GM18951 (cell line): ENCODE measurements at regions not wholly inside any gene's neighbourhood (a gene's known extent, or its start where the extent isn't known, plus 50 kb on each side); places are given as distances from the start of the nearest gene placed in this dataset.

Experiments
- POLR2A ChIP-seq: IDR thresholded peaks from 4 replicates; pipeline ENCODE4 v1.6.1; 2011; ENCODE audit warnings: mild to moderate bottlenecking; ENCODE audit not compliant: insufficient read length, insufficient read depth; ENCODE audit errors: extremely low read depth
- in situ Hi-C: fragments of 300-500 bp; cut with MboI; formaldehyde crosslinking; loops from one replicate; pipeline ENCODE4 v1.12.0; 2022; ENCODE audit warnings: low sequenced_read_pairs, mixed read lengths, inconsistent platforms; ENCODE audit not compliant: unreplicated experiment

DNA sequence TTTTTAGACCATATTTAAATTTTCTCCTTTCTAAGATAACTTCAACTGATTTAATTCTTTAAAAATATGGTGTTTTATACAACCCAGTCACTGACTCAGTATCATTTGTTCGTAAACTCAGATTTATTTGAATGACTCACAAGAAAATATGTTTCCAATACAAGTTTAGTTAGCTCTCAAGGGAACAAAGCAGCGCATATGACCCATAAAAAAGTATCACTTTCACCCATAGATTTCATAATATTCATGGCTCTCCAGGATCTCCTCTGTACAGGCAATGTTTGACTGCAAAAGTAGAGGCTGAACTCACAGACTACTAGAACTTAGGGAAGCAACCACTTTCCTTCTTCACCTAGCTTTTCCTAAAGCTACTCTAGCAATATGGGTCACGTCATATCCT, 405.6 kb upstream of the PCDH9 start:
- TF ChIP-seq POLR2A, result no peak

DNA sequence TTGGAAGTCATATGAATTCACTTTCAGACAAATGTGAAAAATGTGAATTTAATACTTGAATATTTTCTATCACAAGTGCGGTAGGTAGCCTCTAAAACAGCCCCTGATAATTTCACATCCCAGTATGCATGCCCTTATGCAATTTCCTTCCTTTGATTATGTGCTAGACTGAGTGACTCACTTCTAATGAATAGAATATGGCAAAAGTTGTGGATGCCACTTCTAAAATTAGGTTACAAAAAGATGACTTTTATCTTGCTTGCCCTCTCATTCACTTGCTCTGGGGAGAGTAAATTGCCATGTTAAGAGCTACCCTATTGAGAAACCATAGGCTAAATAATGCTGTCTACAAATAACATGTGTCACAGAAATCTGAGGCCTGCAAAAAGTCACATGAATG, 402.5 kb upstream of the PCDH9 start:
- TF ChIP-seq POLR2A, result no peak

More for the DNA sequence above, 405.6 kb upstream of the PCDH9 start:
- in situ Hi-C loops, result no loop called here

DNA sequence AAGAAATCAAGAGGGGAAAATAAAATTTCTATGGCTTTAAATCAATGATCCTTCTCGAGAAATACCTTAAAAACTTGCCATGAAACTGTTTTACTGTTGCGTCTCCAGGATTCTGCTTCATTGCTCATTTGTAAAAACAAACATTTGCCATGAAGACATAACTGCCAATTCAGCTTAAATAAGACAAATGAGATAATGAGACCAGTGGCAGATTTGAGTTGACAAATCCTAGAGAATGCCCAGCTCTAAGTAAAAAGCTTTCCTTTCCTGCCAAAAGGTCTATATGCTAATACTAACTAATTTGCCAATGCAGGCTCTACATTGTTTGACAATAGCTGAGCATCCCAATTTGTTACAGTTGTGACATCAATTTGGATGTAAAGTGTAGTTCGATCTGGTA, 400.5 kb upstream of the PCDH9 start:
- TF ChIP-seq POLR2A, result no peak
- in situ Hi-C loops, result no loop called here

More for the DNA sequence above, 402.5 kb upstream of the PCDH9 start:
- in situ Hi-C loops, result no loop called here

DNA sequence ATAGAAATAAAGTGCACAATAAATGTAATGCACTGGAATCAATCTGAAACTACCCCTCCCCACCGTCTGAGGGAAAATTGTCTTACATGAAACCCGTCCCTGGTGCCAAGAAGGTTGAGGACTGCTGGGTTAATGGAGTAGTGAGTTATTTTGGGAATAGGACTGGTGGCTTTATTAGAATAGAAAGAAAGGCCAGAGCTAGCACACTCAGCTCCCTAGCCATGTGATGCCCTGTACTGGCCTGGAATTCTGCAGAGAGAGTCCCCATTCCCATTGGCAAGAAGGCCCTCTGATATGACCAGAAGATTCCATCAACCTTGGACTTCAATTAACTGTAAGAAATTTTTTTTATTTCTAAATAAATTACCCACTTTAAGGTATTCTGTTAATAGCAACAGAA, 393.5 kb upstream of the PCDH9 start:
- TF ChIP-seq POLR2A, result no peak
- in situ Hi-C loops, result no loop called here

DNA sequence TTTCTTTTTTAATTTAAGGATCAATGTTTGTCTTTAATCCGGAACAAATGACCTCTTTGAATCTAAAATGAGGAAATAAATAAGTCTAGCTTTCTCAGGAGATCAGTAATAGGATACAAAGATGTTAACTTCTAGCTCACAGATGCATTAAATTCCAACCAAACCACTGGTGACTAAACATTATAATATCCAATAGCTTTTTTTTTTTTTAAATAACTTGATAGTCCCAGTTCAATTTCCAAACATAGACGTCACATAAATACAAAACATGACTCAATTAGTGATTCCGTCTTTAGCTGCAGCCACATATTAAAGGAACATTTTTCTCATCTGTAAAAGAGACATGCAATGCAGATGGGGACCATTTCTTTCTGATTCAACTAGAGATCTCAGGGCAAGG, 390.5 kb upstream of the PCDH9 start:
- in situ Hi-C loops, result no loop called here
- TF ChIP-seq POLR2A, result no peak

DNA sequence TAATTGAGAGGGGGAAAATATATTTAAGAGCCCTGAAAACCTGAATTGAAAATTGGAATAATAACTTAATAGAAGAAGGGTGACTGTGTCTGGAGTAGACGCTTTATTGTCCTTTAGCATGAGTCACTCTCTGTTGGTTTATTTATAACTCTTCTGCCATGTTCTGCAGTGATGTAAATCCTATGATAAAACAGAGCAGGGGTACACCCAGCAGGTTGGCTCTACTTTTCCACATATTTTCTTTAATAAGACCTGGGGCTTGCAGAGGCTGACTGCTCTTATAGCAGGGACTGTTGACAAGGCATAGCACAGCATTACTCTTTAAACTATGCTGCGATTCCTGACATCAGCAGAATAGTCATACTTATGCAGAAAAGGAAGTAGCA, 389.9 kb upstream of the PCDH9 start:
- no peak for TF ChIP-seq POLR2A
- in situ Hi-C loops, result no loop called here

DNA sequence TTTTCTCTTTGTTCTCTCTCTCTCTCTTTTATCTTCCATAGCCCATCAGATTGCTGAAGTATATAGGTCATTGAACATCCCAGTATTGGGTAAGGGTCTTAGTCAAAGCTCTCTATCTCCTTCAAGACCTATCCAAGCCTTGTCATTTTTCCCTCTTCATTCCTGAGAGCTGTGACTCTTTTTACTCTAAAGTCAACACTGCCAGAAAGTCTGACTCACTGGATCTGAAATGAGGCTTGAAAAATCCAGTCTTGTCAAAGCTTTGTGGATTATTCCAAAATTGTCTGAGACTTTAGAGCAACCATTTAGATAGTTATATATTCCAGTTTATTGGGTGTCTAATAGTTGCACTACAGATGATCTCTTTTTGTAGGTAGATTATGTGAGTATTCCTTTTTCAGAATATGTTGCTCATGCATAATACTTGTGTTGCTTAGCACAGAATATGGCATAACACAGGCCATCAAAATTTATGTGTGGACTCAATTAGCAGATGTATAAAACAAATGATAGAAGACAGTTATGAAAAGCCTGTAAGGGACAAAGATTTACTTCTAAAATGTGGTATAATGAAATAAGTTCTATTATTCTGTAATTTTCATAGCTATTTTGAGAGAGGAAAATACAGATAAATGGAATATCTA, 389.3 kb upstream of the PCDH9 start:
- in situ Hi-C loops, result no loop called here
- TF ChIP-seq POLR2A, result no peak

DNA sequence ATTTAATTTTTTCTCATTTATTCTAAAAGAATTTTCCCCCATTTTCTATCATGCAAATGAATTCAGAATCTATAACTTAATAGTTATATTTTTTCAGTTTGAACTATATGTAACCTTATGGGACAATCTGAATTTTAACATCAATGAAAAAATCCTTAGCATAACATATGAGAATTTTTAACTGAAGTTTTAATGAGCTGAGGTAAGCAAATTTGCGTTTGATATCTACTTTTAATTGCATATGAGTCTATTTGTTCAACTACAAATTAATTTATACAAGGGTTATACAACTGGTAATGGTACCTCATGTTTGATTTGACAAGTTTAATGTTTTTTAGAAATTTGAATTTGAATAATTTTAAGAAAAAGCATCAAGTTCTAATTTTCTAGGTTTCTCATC, 384.4 kb upstream of the PCDH9 start:
- in situ Hi-C loops, result no loop called here
- no peak for TF ChIP-seq POLR2A

DNA sequence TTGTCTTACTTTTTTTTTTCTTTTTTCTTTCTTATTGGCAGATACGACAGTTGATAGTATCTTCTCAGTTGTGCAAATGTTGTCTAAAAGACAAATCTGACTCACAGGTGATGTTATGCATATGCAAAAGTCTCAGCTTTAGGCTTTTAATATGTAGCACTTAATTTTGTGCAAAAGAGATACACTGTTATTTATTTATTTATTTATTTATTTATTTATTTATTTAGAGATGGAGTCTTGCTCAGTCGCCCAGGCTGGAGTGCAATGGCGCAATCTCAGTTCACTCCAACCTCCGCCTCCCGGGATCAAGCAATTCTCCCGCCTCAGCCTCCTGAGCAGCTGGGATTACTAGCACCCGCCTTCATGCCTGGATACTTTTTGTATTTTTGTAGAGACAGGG, 383.9 kb upstream of the PCDH9 start:
- no peak for TF ChIP-seq POLR2A
- in situ Hi-C loops, result no loop called here

DNA sequence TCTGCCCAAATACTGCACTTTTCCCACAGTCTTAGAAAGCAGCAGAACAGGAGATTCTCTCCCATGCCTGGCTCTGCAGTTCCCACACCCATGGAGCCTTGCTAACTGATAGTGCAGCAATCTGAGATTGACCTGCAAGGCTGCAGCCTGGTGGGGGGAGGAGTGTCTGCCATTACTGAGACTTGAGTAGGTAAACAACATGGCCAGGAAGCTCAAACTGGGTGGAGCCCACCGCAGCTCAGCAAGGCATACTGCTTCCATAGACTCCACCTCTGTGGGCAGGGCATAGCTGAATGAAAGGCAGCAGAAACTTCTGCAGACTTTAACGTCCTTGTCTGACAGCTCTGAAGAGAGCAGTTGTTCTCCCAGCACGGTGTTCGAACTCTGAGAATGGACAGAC, 358.5 kb upstream of the PCDH9 start:
- in situ Hi-C loops, result no loop called here
- TF ChIP-seq POLR2A, result no peak

DNA sequence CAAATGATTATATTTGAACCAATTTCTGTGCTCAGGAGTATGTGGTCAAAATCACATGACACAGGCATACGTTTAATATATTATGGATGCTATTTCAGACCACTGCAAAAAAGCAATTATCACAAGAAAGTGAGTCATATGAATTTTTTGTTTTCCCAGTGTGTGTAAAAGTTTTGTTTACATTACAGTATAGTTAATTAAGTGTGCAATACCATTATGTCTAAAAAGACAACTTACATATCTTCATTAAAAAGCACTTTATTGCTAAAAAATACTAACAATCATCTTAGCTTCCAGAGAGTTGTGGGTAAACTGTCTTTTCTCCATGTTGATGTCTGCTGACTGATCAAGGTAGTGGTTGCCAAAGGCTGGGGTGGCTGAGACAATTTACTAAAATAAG, 347.2 kb upstream of the PCDH9 start:
- in situ Hi-C loops, result no loop called here
- TF ChIP-seq POLR2A, result no peak

DNA sequence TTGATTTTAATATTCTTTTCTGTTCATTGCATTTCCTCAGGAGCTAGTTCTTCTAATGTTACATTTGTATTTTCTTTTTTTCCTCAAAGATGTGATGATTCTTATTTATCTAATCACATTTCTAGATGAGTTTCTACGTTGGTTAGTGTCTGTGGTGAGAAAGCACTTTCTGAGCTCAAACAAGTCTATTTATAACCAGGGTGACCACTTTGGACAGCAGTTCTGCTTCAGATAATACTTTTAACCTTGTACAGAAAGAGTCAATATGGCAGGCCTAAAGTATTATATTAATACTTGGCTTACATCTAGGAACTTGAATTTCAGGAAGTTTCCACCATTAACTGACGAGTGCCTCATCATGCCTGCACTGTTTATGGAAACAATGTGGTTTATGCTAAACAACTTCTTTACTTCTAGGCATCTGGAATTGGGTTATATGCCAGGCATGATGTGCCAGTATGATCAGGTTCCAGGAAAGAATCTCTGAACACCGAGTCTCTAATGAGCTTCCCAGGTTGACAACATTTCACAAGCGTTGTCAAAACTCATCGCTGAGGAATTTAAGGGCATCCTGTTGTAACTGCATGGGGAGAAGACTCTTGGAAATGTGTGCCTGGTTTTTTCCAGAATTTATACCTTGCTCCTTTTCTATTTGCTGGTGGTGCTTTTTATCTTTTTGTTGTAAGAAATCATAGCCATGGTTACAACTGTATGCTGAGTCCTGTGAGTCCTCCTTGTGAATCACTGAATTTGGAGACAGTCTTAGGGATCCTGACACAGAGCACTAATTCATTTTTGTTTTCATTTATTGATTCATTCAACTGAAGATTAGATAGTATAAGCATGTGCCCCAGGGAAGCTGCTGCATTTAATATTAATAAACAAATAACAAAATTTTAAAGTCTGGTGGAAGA, 344.4 kb upstream of the PCDH9 start:
- TF ChIP-seq POLR2A, result no peak

DNA sequence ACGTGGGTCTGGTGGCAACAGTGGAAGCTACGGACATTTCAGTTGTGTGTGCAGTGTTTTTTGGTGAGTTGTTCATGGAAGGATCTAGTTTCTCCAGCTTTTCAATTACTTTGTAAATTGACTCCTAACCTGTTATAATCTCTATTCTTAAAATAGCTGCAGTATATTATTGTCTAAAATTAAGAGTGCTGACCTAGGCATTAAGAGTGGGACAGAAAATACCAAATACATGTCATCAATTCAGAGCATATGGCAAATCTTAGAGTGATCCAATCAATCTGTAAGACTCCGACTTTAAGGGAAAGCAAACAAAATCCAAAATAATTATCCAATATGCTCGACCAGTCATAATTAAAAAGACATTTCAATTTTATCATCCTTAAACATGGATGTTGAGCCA, 338.1 kb upstream of the PCDH9 start:
- in situ Hi-C loops, result no loop called here

More for the DNA sequence above, 344.4 kb upstream of the PCDH9 start:
- in situ Hi-C loops, result no loop called here

DNA sequence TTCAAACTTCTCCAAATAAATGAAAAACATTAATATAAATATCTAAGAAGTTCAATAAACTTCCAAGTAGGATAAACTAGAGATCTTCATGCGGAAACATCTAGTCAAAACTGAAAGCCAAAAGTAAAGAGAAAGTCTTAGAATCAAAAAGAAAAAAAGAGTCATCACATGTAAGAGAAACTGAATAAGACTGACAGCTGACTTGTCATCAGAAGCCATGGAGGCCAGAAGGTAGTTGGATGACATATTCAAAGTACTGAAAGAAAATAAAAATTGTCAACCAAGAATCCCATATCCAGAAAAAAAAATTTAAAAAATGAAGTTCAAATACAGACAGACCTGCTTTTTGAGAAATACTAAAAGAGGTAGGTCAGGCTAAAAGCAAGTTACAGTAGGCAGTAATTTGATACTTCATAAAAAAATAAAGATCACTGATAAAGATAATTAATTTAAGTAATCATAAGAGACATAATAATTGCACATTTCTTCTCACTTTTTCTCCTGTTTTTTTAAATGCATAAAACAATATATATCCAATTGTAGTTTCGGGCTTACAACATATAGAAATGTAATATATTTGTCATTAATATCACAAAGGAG, 327.6 kb upstream of the PCDH9 start:
- no peak for TF ChIP-seq POLR2A

More for the DNA sequence above, 338.1 kb upstream of the PCDH9 start:
- TF ChIP-seq POLR2A, result no peak

DNA sequence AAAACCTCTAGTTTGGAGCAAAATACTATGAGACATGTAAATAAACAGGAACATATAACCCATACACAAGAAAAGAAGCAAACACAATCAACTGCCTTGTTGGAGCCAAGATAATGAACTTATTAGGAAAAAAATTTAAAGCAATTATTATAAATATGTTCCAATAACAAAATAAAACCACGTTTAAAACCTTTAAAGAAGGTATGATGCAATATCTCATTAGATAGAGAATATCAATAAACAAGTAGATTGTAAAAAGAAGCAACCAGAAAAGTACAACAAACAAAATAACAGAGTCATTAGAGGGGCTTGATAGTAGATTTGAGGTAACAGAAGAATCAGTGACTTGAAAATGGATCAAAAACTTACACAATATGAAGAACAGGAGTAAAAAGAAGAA, 327.0 kb upstream of the PCDH9 start:
- no peak for TF ChIP-seq POLR2A
- in situ Hi-C loops, result no loop called here

More for the DNA sequence above, 327.6 kb upstream of the PCDH9 start:
- in situ Hi-C loops, result no loop called here
